ENCODE measurements at regions not wholly inside any gene's neighbourhood (a gene's known extent, or its start where the extent isn't known, plus 50 kb on each side); places are given as distances from the start of the nearest gene placed in this dataset.

GRCh38 chr10:130914367-130914766 lies 397.2 kb downstream of the TCERG1L start:
- H3K4me1 Mint-ChIP-seq, result no peaks in the 10 kb centered on the region
- no peaks in the 10 kb centered on the region for H3K36me3 Mint-ChIP-seq
- H3K9me3 Mint-ChIP-seq, result peaks cover 9% of the 10 kb centered on the region
- no peak overlapping the region for H3K27ac Mint-ChIP-seq
- no peaks in the 10 kb centered on the region for H3K27me3 Mint-ChIP-seq
- CTCF ChIA-PET, result no interaction called here
- H3K4me3 Mint-ChIP-seq, result no peak overlapping the region
- no peak for DNase-seq

GRCh38 chr10:130915065-130915464 lies 396.5 kb downstream of the TCERG1L start:
- no peaks in the 10 kb centered on the region for H3K27me3 Mint-ChIP-seq
- CTCF ChIA-PET, result no interaction called here
- H3K4me1 Mint-ChIP-seq, result no peaks in the 10 kb centered on the region
- H3K36me3 Mint-ChIP-seq, result no peaks in the 10 kb centered on the region
- no peak overlapping the region for H3K27ac Mint-ChIP-seq
- no peak overlapping the region for H3K4me3 Mint-ChIP-seq
- DNase-seq, result no peak
- peaks cover 9% of the 10 kb centered on the region for H3K9me3 Mint-ChIP-seq

- Mint-ChIP-seq H3K4me3 (no peak overlapping the region), H3K27me3 (no peaks in the 10 kb centered on the region), H3K27ac (no peak overlapping the region), H3K36me3 (no peaks in the 10 kb centered on the region), H3K4me1 (no peaks in the 10 kb centered on the region), H3K9me3 (no peaks in the 10 kb centered on the region)
- no peak for DNase-seq
- CTCF ChIA-PET, result no interaction called here
These were observed 390.1 kb downstream of the TCERG1L start for GRCh38 chr10:130921461-130921860.

GRCh38 chr10:130921911-130922440 lies 389.5 kb downstream of the TCERG1L start:
- Mint-ChIP-seq H3K36me3 (no peaks in the 10 kb centered on the region), H3K4me1 (no peaks in the 10 kb centered on the region), H3K27me3 (no peaks in the 10 kb centered on the region), H3K4me3 (no peak overlapping the region), H3K27ac (no peak overlapping the region), H3K9me3 (no peaks in the 10 kb centered on the region)
- CTCF ChIA-PET, result no interaction called here
- DNase-seq, result no peak

- DNase-seq, result no peak
- Mint-ChIP-seq H3K27ac (no peak overlapping the region), H3K36me3 (no peaks in the 10 kb centered on the region), H3K9me3 (no peaks in the 10 kb centered on the region), H3K4me3 (no peak overlapping the region), H3K4me1 (no peaks in the 10 kb centered on the region), H3K27me3 (no peaks in the 10 kb centered on the region)
- CTCF ChIA-PET, result no interaction called here
These were observed 387.9 kb downstream of the TCERG1L start for GRCh38 chr10:130923596-130923995.

- H3K36me3 Mint-ChIP-seq, result no peaks in the 10 kb centered on the region
- peak; percentile 28 for DNase-seq
- no peaks in the 10 kb centered on the region for H3K4me1 Mint-ChIP-seq
- H3K4me3 Mint-ChIP-seq, result no peak overlapping the region
- no peaks in the 10 kb centered on the region for H3K9me3 Mint-ChIP-seq
- CTCF ChIA-PET, result no interaction called here
- no peaks in the 10 kb centered on the region for H3K27me3 Mint-ChIP-seq
- H3K27ac Mint-ChIP-seq, result no peak overlapping the region
These were observed 387.2 kb downstream of the TCERG1L start for GRCh38 chr10:130924138-130924819.

GRCh38 chr10:130926442-130926841 lies 385.1 kb downstream of the TCERG1L start:
- H3K9me3 Mint-ChIP-seq, result peaks cover 3% of the 10 kb centered on the region
- no peaks in the 10 kb centered on the region for H3K36me3 Mint-ChIP-seq
- H3K4me3 Mint-ChIP-seq, result no peak overlapping the region
- H3K27ac Mint-ChIP-seq, result no peak overlapping the region
- DNase-seq, result no peak
- no peaks in the 10 kb centered on the region for H3K4me1 Mint-ChIP-seq
- CTCF ChIA-PET, result no interaction called here
- H3K27me3 Mint-ChIP-seq, result no peaks in the 10 kb centered on the region

- H3K4me3 Mint-ChIP-seq, result no peak overlapping the region
- H3K27ac Mint-ChIP-seq, result no peak overlapping the region
- H3K36me3 Mint-ChIP-seq, result no peaks in the 10 kb centered on the region
- DNase-seq, result no peak
- CTCF ChIA-PET, result no interaction called here
- peaks cover 3% of the 10 kb centered on the region for H3K9me3 Mint-ChIP-seq
- H3K4me1 Mint-ChIP-seq, result no peaks in the 10 kb centered on the region
- H3K27me3 Mint-ChIP-seq, result no peaks in the 10 kb centered on the region
These were observed 384.4 kb downstream of the TCERG1L start for GRCh38 chr10:130927157-130927556.

GRCh38 chr10:130928306-130928705 lies 383.2 kb downstream of the TCERG1L start:
- Mint-ChIP-seq H3K4me1 (no peaks in the 10 kb centered on the region), H3K27ac (no peak overlapping the region), H3K27me3 (no peaks in the 10 kb centered on the region), H3K36me3 (no peaks in the 10 kb centered on the region), H3K9me3 (peaks cover 3% of the 10 kb centered on the region), H3K4me3 (no peak overlapping the region)
- CTCF ChIA-PET, result no interaction called here
- DNase-seq, result no peak

GRCh38 chr10:130929422-130930325 lies 381.8 kb downstream of the TCERG1L start:
- DNase-seq, result no peak
- CTCF ChIA-PET, result no interaction called here
- no peak overlapping the region for H3K4me3 Mint-ChIP-seq
- H3K27ac Mint-ChIP-seq, result no peak overlapping the region
- H3K9me3 Mint-ChIP-seq, result peaks cover 3% of the 10 kb centered on the region
- no peaks in the 10 kb centered on the region for H3K4me1 Mint-ChIP-seq
- no peaks in the 10 kb centered on the region for H3K27me3 Mint-ChIP-seq
- H3K36me3 Mint-ChIP-seq, result no peaks in the 10 kb centered on the region

GRCh38 chr10:130930821-130931220 lies 380.7 kb downstream of the TCERG1L start:
- H3K27ac Mint-ChIP-seq, result no peak overlapping the region
- CTCF ChIA-PET, result no interaction called here
- H3K4me1 Mint-ChIP-seq, result no peaks in the 10 kb centered on the region
- H3K27me3 Mint-ChIP-seq, result no peaks in the 10 kb centered on the region
- H3K4me3 Mint-ChIP-seq, result no peak overlapping the region
- DNase-seq, result no peak
- peaks cover 3% of the 10 kb centered on the region for H3K9me3 Mint-ChIP-seq
- H3K36me3 Mint-ChIP-seq, result no peaks in the 10 kb centered on the region

- Mint-ChIP-seq H3K4me3 (no peak overlapping the region), H3K9me3 (peaks cover 3% of the 10 kb centered on the region), H3K27me3 (no peaks in the 10 kb centered on the region), H3K27ac (no peak overlapping the region), H3K4me1 (no peaks in the 10 kb centered on the region), H3K36me3 (no peaks in the 10 kb centered on the region)
- DNase-seq, result no peak
- CTCF ChIA-PET, result no interaction called here
These were observed 380.3 kb downstream of the TCERG1L start for GRCh38 chr10:130931256-130931655.

- Mint-ChIP-seq H3K27me3 (no peaks in the 10 kb centered on the region), H3K27ac (no peak overlapping the region), H3K9me3 (peaks cover 3% of the 10 kb centered on the region), H3K4me1 (no peaks in the 10 kb centered on the region), H3K36me3 (no peaks in the 10 kb centered on the region), H3K4me3 (no peak overlapping the region)
- CTCF ChIA-PET, result no interaction called here
- no peak for DNase-seq
These were observed 379.1 kb downstream of the TCERG1L start for GRCh38 chr10:130932326-130933007.

- DNase-seq, result no peak
- CTCF ChIA-PET, result no interaction called here
- H3K36me3 Mint-ChIP-seq, result no peaks in the 10 kb centered on the region
- H3K27ac Mint-ChIP-seq, result no peak overlapping the region
- no peaks in the 10 kb centered on the region for H3K4me1 Mint-ChIP-seq
- H3K9me3 Mint-ChIP-seq, result peaks cover 3% of the 10 kb centered on the region
- no peaks in the 10 kb centered on the region for H3K27me3 Mint-ChIP-seq
- no peak overlapping the region for H3K4me3 Mint-ChIP-seq
These were observed 378.5 kb downstream of the TCERG1L start for GRCh38 chr10:130933008-130933390.

Measured in activated naive CD4-positive, alpha-beta T cell treated with anti-CD3 and anti-CD28 coated beads, Interleukin-2, amount 10 ng/mL, durations not matched to agents 7 days and 5 days (primary cell).